Upper lobe of left lung (tissue), 4 donors: ENCODE measurements at regions not wholly inside any gene's neighbourhood (a gene's known extent, or its start where the extent isn't known, plus 50 kb on each side); places are given as distances from the start of the nearest gene placed in this dataset.

ENCODE experiments used
- EP300 ChIP-seq, 4 donors: sonication (generic); formaldehyde crosslinking; IDR thresholded peaks; one replicate each; pipeline ENCODE4 v1.5.1; 2017; ENCODE audit warnings: antibody characterized with exemption in 4 of 4, control low read depth in 2 of 4
- POLR2A ChIP-seq, 4 donors: fragments of 450-650 bp; IDR thresholded peaks; one replicate each; pipeline ENCODE4 v1.5.1; 2016 to 2017; ENCODE audit warnings: antibody characterized with exemption in 4 of 4, mild to moderate bottlenecking in 2 of 4
- POLR2AphosphoS5 ChIP-seq, 2 donors: sonication (generic); formaldehyde crosslinking; IDR thresholded peaks; one replicate each; pipeline ENCODE4 v1.5.1; 2017; ENCODE audit warnings: antibody characterized with exemption in 2 of 2
- TF ChIP-seq, protein P1 (sequence below), 6 experiments: fragments of 450-650 bp in 4 of 6; fragments of 200-600 bp in 2 of 6; sonication (generic) in 2 of 6; IDR thresholded peaks; one replicate each; pipeline ENCODE4 v1.5.1; 2016 to 2019; ENCODE audit warnings: antibody characterized with exemption in 6 of 6

DNA sequence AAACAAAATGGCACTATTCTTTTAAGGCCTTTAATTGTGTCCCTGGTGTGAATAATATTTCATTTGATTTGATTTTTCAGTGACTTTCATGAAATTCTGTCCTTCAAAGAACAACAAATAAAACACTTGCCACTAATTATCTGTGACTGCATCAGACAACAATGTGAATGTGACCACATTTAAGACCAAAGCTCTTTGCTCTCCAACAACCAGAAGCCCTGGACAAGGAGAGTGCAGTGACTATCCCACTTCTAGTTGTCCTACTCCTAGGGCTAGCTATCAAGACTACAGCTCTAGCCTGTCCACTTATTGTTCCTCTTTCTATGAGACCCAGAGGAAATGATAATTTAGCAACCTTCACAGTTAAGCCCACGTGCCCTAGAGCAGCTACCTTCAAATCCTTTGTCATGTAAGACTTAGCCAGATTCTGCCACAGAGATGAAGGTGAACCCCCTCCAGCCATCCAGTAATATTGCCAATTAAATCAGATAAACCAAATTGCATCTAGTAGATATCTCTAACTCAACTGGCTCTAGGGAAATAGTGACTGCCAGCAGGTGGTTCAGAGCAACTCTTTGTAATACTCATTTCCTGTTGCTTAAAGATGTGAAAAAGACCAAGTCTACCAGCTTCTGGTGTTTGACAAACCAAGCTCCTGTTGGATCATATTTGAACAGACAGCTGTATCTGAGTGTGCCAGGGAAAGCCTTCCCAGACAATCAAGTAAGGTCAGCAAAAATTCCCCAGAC, 142.6 kb upstream of the BLID start:
- TF ChIP-seq POLR2AphosphoS5 (IDR thresholded peaks at IDR 0.05) (no peak), EP300 (IDR thresholded peaks at IDR 0.05) (no peak), POLR2A (IDR thresholded peaks at IDR 0.05) (no peak)
- TF ChIP-seq, protein P1, sequence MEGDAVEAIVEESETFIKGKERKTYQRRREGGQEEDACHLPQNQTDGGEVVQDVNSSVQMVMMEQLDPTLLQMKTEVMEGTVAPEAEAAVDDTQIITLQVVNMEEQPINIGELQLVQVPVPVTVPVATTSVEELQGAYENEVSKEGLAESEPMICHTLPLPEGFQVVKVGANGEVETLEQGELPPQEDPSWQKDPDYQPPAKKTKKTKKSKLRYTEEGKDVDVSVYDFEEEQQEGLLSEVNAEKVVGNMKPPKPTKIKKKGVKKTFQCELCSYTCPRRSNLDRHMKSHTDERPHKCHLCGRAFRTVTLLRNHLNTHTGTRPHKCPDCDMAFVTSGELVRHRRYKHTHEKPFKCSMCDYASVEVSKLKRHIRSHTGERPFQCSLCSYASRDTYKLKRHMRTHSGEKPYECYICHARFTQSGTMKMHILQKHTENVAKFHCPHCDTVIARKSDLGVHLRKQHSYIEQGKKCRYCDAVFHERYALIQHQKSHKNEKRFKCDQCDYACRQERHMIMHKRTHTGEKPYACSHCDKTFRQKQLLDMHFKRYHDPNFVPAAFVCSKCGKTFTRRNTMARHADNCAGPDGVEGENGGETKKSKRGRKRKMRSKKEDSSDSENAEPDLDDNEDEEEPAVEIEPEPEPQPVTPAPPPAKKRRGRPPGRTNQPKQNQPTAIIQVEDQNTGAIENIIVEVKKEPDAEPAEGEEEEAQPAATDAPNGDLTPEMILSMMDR (IDR thresholded peaks at IDR 0.05): no peak
